Esophagus mucosa (tissue), 1 donor: ENCODE measurements at regions not wholly inside any gene's neighbourhood (a gene's known extent, or its start where the extent isn't known, plus 50 kb on each side); places are given as distances from the start of the nearest gene placed in this dataset.

Experiments
- ATAC-seq: fragments of 200-7000 bp; cut with Tn5 transposase; one replicate; pipeline ENCODE4 v1.9.1; 2020
- donor health status: DM: yes; HTN: yes; CAD: no.

DNA sequence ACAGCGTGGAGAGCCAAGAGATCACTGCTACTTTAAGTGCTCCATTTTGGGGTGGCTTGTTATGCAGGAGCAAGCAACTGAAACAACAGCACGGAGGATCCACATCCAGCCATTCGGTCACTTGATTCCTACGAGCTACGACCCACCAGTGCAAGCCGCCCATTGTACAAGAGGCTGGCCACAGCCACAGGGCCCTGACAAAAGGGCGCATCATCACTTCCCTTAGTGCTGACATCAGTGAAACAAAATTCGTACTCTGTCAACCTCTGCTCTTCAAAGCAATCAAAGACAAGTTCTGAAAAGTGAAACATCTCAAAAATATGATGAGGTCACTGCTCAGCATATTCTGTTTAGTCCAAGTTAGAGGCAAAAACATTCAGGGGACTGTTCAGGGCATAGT lies 168.4 kb downstream of the GADD45G start:
- no peak for ATAC-seq

DNA sequence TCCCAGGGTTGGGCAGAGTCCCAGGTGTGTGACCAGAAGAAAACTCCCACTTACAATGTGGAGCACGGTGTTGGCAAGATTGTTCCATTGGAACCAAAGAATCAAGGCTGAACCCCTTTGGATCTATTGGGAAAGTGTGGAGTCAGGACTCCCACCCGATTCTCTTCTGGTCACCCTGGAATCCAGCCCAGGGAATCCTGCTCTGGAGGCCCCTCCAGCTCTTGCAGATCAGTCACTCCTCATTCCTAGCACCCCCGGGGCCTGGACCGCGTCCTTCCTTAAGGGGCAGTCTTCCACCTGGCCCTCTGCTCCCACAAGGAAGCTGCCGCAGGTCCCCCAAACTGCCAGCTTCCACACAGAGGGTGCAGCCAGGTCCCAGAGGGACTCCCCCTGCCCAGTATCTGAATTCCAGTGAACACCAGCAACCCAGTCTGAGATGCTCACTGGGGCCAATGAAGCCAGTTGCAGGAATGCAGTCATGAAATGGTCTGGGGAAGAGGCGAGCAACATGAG lies 170.1 kb downstream of the GADD45G start:
- no peak for ATAC-seq

DNA sequence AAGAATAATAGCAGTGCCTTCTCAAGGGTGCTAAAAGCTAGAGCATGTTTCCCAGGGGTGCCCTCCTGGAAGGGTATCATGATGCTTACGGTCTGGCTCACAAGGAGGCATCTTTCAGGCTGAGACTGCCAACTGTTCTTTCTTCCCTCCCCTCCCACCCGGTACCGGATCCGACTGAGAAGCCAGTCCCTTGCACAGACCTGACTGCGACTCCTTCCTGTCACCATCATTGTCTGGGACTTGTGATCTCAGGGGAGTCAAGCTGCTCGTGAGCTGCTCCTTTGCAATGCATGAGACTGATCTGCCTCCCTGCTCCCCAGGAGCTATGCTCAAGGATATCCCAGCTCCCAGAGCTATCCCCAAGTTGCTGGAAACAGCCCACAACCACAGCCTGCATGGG lies 170.8 kb downstream of the GADD45G start:
- ATAC-seq, result no peak

DNA sequence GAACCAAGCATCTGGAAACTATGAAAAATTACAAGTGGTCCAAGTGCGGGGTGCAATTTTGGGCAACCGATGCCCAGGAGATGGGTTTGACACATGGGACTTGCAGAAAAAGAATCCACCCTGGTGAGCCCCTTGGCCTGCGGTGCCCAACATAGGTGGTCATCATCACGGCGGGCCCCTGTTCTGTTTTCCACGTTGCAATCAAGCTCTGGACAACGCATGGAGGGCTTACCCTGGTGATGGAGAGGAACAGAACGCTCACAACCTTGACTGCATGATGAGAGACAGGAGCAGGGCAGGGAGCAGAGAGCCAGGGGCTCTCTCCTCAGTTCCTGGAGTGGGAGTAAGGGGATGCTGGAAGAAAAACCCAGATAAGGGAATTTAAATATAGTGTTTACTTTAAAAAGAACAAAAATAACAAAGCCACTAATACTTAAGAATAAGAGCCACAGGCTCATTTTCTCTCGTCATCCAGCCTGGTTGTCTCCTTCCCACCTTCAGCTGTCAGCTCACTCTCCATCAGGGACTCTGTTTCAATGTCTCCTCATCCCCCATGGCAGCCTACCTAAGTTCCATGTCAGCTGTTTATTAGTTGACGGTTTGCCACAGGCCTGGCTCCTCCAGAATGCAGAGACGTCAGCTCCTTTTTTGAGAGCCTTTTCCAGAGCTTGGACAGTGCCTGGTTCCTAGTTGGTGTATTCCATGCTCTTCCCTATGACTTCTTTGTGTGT lies 172.1 kb downstream of the GADD45G start:
- ATAC-seq, result no peak

DNA sequence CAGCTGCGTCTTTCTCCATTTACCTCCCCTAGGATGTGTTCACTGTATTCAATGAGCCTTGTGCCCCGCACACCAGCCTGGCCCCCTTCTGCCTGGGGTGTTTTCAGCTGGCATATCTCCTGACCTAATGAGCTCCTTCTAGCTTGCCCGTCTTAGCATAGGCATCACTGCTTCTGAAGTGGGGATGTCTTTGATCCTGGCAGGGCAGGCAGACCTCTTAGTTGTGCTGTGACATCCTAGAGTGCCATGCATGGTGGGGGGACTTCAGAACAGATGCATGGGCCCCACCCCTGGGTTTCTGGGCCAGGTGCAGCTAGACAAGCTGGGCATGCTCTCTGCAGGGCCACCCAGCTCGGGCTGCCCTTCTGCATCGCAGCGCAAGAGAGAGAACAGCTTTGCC lies 172.7 kb downstream of the GADD45G start:
- no peak for ATAC-seq

DNA sequence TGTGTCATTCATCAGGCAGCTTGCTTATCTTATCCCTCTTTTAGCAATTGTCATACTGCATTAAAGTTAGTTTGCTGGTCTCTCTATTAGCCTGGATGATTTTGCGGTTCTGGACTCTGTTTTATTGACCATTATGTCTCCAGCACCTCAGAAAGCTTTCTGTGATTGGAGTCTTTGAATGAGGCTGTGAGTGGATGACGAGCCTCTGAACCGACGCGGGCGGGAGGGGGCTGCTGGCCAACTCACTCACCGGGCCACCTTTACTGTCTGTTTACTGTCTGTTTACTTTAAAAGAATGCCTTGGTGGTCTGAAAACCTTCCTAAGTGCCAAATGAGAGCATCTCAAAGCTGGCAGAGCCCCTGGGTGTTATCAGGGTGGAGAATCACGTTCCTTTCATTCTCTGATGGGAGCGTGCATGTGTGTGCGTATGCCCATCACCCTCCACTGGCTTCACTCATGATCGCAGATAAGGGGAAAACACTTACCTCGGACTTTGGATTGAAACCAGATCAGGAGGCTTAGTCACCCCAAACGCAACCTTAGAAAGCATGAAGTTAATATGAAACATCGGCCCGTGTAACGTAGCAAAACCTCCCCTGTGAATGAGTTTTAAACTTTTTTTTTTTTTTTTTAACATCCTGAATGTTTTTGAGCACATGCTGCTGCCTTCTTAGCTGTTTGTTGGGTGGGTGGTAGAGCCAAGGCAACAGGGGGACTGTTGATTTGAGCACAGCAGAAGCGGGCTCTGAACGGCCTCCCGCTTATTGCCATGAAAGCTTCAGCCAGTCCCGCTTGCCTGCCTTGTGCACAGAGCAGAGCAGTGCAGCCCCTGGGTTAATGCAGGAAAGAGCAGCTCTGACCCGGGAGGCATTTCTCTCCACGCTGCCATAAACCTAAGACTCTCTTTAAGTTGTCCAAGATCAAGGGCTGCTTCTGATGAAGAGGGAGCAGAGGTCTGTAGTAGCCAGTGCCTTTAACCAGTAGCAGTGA lies 173.6 kb downstream of the GADD45G start:
- ATAC-seq, result no peak

DNA sequence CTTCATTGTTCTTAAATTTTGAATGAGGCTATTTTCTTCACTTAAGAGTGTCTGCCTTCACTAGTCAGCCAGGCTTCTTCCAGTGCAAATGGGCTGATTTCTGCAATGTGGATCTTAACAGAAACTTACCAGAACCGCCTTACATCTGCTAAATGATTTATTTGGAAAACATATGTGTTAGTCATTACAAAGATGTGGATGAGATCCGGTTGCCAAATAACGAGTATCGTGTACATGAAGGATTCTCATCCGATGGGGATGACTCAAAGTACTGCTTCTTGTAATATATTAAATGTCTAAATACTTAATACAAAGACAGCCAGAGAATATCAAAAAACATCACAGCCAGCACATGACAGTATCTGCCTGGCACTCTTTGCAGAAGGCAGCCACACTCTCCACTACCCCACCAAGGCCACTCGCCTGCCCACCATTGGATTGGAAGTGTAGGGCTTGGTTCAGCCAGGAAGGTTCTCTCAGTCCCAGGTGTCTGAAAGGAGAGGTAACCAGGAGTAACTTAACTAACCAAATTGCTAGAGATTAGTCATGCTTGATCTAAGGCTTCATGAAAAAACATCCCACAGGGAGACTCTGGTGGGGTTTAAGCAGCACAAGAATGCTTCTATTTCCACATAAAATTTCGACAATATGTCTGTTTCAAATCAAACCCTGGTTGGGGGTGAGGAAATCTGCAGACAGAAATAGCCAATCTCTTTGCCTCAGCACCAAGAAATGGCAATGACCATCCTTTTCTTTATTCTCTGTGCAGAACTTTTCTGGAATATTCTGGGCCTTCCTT lies 174.8 kb downstream of the GADD45G start:
- ATAC-seq, result no peak

DNA sequence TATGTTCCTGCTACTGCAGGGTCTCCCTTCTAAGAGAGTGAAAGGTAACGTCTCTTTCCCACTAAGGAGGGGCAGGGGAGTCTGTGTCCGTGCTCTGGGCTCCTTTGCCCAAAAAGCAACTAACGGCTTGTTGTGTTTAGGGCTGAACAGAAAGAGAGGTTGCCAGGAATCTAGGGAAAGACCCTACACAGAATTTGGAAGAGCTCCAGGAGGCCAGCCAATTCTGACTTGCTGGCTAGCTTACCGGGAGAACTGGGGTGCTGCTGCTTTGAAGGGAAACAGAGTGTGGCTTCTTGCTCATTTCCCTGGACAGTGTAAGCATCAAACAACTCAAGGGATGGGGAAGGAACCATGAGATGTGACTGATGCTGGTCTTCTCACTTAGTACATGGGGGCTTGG lies 176.1 kb downstream of the GADD45G start:
- no peak for ATAC-seq

DNA sequence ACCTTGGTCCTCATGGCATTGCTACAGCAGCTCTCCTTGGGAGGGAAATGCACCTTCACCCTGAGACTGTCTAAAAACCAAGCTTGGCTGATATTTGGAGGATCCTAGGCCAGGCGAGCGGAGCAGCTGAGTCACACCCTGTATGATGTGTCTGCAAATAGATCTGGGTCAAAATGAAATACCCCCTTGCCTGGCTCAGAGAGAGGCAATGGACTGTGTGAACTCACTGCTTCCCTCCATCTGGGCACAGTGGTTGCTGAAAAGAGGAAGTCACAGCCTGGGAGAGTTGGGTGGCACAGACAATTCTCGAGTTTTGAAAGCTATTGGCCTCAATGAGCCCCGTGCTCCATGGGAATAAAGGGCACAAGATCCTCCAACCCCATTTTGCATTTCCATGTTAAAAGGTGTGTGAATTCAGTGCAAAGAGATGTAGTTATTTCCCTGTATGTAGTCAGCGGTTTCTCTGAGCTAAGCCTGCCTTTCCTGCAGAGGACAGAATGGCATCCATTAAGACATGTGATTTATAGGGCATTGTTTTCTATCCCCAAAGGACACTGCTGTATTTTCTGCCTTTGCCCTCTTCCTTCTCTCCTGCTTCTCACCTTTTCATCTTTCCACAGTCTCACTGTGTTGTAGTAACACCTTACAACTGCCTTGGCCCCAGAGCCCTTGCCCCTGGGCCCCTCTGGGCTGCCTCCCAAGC lies 177.2 kb downstream of the GADD45G start:
- ATAC-seq, result peak; percentile 41

DNA sequence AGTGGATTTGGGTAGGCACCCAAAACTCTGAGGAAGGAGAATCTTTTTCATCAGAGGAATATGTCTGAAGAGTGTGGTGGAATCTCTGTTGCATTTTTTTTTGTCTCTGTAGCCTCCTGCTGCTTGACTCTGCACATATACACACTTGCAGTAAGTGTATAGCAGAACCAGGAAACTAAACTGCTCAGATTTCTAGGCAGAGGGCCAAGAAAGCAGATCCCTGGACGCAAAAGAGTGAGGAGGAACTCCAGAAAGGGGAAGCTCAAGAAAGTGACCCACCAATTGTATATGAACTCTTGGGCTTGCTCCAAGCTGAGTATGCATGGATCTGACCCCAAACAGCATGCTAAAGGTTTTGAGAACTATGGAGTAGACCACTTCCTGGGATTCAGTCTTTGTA lies 181.8 kb downstream of the GADD45G start:
- ATAC-seq, result peak; percentile 22

DNA sequence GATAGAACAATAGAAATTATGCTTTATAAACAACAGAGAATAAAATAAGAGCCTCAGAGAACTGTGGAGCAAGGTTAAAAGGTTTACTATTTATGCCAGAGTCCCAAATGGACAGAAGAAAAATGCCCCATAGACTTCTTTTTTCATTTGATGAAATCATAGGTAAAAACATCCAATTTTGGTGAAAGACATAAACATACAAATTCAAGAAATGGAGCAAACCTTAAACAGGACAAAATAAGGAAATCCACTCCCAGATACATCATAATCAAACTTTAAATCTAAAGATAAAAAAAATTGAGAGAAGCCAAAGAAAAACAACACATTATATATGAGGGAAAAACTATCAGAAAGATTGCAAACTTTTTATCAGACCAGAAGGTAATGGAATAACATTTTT lies 182.8 kb downstream of the GADD45G start:
- no peak for ATAC-seq

DNA sequence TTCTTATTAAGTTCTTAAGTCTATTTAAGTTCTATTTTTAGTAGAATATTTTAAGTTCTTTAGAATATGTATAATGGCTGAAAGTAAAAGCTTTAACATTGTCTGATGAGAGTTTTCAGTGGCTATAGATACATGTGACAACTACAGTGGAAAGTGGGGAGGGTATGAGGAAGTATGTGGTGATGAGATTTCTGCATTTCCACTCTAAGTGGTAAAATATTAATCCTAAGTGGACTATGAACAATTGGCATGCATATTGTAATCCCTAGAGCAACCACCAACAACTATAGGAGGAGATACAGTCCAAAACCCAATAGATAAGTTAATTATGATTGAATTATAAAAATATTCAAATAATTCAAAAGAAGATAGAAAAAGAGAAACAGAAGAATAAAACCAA lies 183.6 kb downstream of the GADD45G start:
- ATAC-seq, result no peak

DNA sequence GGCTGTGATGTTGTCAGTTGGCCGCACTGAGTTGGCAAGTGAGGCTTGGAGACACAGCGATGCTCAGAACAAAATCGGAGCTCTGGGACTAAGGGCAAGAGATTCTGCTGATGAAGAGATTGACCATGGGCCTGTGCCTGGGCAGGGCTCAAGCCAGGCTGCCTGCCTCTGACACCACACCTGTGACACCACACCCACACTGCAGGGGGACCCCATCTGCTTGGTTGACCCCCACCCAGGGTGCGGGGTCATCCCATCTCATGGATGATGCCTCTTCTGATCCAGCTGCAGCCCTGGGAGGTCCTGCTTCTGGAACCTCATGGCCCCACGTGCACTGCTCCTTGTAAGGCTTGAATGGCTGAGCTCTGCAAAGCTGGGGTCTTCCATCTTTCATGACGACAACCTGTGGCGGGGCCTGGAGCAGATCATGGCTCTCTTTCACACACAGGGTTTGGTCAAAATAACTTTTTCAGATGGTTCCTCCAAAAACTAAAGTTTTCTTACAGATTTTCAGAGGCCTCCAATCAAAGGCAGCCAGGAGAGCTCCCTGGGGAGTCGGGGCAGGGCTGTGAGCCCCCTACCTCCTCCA lies 185.2 kb downstream of the GADD45G start:
- no peak for ATAC-seq

DNA sequence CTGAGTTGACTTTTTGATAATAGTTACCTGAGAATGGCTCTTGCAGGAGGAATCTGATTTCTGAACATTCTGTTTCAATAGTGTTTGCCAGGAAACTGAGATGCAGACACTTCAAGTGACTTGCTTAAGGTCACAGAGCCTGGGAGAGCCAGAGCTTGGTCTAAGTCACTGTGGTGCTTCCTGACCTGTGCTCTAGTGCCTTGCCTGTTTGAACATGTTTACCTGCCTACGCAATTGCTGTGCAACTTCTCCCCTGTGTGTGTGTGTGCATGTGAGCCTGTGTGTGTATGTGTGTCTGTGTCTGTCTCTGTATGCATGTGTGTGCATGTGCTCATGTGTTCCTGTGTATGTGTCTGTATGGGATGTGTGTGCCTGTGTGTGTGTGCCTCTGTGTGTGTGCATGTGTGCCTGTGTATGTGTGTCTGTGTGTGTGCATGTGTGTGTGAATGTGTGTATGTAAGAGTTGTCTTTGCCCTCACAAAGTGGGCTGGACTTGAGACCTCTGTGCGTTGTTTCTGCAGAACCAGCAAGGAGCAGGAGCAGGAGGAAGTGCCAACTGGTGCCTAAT lies 185.8 kb downstream of the GADD45G start:
- ATAC-seq, result peak; percentile 76

DNA sequence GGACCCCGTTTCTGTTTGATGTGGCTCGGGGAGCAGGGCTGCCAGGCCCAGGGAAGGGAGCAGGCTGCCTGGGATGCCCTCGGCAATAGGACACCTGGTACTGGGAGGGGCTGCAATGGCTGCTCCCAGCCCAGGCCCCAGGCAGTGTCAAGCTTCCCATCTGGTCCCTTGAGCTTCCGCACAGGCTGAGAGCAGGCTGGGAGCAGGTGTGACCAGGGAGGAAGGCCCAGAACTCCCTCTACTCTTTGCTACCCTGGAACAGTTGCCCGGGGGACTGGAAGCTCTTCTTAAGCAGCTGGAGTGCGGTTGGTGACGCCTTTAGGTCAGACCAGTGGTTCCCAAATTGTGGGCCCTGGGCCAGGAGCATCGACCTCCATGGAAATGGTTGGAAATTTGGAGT lies 186.9 kb downstream of the GADD45G start:
- no peak for ATAC-seq

DNA sequence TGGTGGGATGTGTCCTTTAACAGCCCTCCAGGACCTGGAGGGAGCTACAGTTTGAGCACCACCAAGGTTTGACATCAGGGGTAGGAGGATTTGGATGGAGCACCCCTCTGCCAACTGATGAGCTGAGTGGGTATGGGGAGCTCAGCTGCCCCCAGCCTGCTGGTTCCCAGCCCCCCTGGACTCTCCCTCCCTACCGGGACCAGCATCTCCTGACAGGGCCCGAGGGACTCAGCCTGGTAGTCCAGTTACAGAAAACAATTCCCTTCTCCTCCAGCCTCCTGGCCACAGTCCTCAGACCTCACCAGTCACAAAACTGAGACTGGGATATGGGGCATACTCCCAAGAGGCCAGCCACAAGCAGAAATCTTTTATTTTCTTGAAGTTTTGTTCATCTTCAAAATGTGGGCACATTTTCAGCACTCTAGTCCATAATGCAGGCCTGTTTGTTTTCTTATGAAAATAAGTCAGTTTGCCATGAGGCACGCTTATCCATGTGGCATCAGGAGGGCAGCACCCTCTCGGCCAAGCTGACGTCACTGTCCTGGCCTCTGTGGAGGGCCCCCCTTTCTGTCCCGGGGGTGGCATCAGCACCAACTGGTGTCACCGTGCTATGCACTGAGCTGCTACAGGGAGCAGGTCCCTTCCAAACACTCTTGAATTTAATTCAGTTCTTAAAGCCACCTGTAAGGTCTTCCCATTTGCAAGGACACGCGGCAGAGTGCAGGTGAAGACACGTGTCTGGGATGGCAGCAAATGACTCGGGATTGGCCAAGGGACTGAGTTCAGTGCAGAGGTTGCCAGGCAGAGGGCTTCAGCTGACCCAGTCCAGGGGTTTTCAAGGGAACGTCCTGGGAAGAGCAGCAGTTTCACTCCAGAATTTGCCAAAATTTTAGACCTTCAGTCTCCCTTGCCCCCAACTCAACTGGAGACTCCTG lies 187.6 kb downstream of the GADD45G start:
- ATAC-seq, result no peak

DNA sequence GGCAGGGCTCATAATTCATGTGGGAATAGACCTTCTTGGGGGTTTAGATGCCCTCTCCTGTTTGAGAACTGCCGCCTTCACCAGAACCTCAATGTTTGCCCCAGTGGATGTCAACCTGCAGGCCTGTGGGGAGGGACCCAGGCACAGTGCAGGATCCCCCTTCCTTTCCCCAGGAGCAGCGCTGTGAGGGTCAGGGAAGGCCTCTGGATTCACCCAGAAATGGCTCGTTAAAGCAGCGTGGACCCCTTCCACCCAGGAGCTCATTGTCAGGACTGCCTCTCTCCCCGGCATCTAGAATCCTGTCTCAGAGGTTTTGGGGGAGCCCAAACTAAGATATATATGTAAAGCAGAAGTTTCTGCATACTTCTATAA lies 188.3 kb downstream of the GADD45G start:
- no peak for ATAC-seq

DNA sequence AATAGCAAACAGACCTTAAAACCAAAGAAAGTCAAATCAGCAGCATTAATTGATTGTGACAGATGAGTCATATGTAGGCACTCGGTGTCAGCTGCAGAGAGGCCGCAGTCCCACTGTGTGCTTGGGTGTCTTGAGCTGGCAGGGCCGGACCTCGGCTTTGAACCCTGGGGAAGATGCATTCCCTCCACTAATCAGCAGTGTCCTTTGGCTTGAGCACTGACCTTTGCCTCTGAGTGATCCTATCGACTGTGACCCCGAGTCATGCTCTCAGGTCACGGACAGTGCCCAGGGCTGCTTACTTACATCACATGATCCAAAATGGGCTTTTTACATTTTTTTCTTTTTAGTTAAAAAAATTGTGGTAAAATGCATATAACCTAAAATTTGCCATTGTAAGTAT lies 188.7 kb downstream of the GADD45G start:
- no peak for ATAC-seq

DNA sequence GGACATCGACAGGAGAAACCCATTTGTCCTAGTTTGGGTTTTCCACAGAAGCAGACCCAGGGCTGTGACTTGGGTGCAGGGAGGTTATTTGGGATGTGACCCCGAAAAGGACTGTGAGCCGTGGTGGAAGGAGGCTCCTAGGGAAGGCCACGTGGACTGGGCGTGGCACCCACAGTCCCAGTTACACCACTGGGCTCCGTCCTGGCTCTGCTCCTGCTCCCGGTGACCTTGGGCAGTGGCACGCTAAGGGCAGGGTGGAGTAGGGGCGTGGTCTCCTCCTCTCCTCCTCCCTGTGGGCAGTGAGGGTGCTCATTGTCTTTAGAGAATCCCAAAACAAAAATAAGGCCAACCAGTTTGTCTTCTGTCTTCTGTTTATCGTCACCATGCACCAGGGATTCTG lies 190.1 kb downstream of the GADD45G start:
- no peak for ATAC-seq

DNA sequence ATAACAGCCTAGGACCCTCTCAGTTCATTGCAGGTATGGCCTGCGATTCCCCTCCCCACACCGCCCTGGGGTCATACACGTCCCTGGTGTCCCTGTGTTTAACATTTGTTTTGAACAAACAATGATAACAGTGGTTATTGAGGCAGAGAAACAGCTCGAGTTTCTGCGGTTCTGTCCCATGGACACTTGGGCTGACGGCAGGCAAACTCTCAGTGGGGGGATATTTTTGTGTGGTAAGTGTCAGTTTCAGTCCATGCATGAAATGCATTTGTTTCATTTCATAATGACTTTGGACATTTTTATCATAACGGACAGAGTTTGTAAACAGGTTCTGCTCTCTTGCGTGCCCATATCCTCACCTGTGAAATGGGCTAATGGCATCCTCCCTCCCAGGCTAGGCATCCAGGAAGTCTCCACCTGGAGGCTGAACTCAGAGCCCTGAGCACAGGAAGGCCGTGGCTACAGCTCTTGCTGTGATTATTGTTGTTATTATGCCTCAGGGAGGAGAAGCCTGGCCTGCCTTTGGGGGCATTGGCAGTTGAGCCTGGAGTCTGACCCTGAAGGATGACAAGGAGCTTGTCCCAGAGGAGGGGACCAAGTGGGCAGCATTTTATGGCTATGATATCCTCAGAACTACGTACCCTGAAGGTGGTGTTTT lies 190.9 kb downstream of the GADD45G start:
- ATAC-seq, result no peak
